WTC11 (cell line): ENCODE measurements at regions not wholly inside any gene's neighbourhood (a gene's known extent, or its start where the extent isn't known, plus 50 kb on each side); places are given as distances from the start of the nearest gene placed in this dataset.

Experiments
- ATAC-seq: fragments of 200-7000 bp; cut with Tn5 transposase; 2 replicates; pipeline ENCODE4 v1.10.0; 2021; ENCODE audit warnings: mild to moderate bottlenecking, moderate library complexity
- CTCF ChIA-PET: fragments of 300-600 bp; sonication (Branson Sonifier 250); formaldehyde crosslinking; loops from one replicate; lab custom pipeline; 2021; ENCODE audit warnings: antibody characterized with exemption; lab: Charles Lee
- POLR2A ChIA-PET: fragments of 350-600 bp; sonication (Branson Sonifier 250); formaldehyde crosslinking; loops from one replicate; lab custom pipeline; 2021; ENCODE audit warnings: antibody characterized with exemption; lab: Charles Lee
- DNase-seq: peaks from one replicate; pipeline ENCODE4 v3.0.0; 2021; ENCODE audit warnings: low spot score
- H3K27ac Mint-ChIP-seq: 2 replicates; pipeline ENCODE4 v1.8.0; 2021; ENCODE audit warnings: mixed read lengths
- H3K27me3 Mint-ChIP-seq: 2 replicates; pipeline ENCODE4 v1.8.0; 2021; ENCODE audit warnings: low read depth, mild to moderate bottlenecking, moderate library complexity, mixed read lengths
- H3K36me3 Mint-ChIP-seq: 2 replicates; pipeline ENCODE4 v1.8.0; 2021; ENCODE audit warnings: mixed read lengths
- H3K4me1 Mint-ChIP-seq: 2 replicates; pipeline ENCODE4 v1.8.0; 2022; ENCODE audit warnings: mixed read lengths
- H3K4me3 Mint-ChIP-seq: 2 replicates; pipeline ENCODE4 v1.8.0; 2021; ENCODE audit warnings: mild to moderate bottlenecking, moderate library complexity, mixed read lengths
- H3K9me3 Mint-ChIP-seq: 2 replicates; pipeline ENCODE4 v1.8.0; 2021; ENCODE audit warnings: mixed read lengths
- AFF4 ChIP-seq: sonication (generic); formaldehyde crosslinking; IDR thresholded peaks from 2 replicates; pipeline ENCODE4 v1.8.1; 2023; ENCODE audit warnings: mild to moderate bottlenecking, missing genetic modification reagents, borderline replicate concordance
- ATF1 ChIP-seq: sonication (generic); formaldehyde crosslinking; IDR thresholded peaks from 2 replicates; pipeline ENCODE4 v1.8.1; 2023; ENCODE audit warnings: mild to moderate bottlenecking, moderate library complexity, missing genetic modification reagents
- ATF2 ChIP-seq: sonication (generic); formaldehyde crosslinking; IDR thresholded peaks from 2 replicates; pipeline ENCODE4 v1.8.1; 2022; ENCODE audit warnings: low read depth, missing genetic modification reagents, borderline replicate concordance
- E2F1 ChIP-seq: sonication (generic); formaldehyde crosslinking; IDR thresholded peaks from 2 replicates; pipeline ENCODE4 v1.8.0; 2022; ENCODE audit warnings: mild to moderate bottlenecking, missing genetic modification reagents
- GRHL2 ChIP-seq: fragments of 250-450 bp; sonication (Bioruptor Pico); IDR thresholded peaks from 2 replicates; pipeline ENCODE4 v1.8.0; 2022; ENCODE audit warnings: mild to moderate bottlenecking, moderate library complexity; ENCODE audit not compliant: insufficient replicate concordance, severe bottlenecking
- JAZF1 ChIP-seq: fragments of 250-450 bp; sonication (Bioruptor Pico); IDR thresholded peaks from 2 replicates; pipeline ENCODE4 v1.9.0; 2021; ENCODE audit warnings: moderate library complexity, mild to moderate bottlenecking, inconsistent platforms
- MYBL2 ChIP-seq: sonication (generic); formaldehyde crosslinking; IDR thresholded peaks from 2 replicates; pipeline ENCODE4 v1.8.1; 2023; ENCODE audit warnings: mild to moderate bottlenecking, moderate library complexity, missing genetic modification reagents
- PRRX2 ChIP-seq: fragments of 250-450 bp; sonication (Bioruptor Pico); IDR thresholded peaks from 2 replicates; pipeline ENCODE4 v1.8.0; 2021; ENCODE audit warnings: mild to moderate bottlenecking
- RELA ChIP-seq: sonication (generic); formaldehyde crosslinking; IDR thresholded peaks from 2 replicates; pipeline ENCODE4 v1.8.1; 2022; ENCODE audit warnings: missing genetic modification reagents, mild to moderate bottlenecking, borderline replicate concordance
- SMAD4 ChIP-seq: sonication (generic); formaldehyde crosslinking; IDR thresholded peaks from 2 replicates; pipeline ENCODE4 v1.8.0; 2022; ENCODE audit warnings: mild to moderate bottlenecking, missing genetic modification reagents
- TCF7 ChIP-seq: sonication (generic); formaldehyde crosslinking; IDR thresholded peaks from 2 replicates; pipeline ENCODE4 v1.8.0; 2022; ENCODE audit warnings: mild to moderate bottlenecking, low read depth, missing genetic modification reagents, moderate library complexity
- ZNF317 ChIP-seq: sonication (generic); formaldehyde crosslinking; IDR thresholded peaks from 2 replicates; pipeline ENCODE4 v1.8.1; 2023; ENCODE audit warnings: low read depth, mild to moderate bottlenecking, moderate library complexity, missing genetic modification reagents, borderline replicate concordance
- ZNF416 ChIP-seq: fragments of 250-450 bp; sonication (Bioruptor Pico); IDR thresholded peaks from 2 replicates; pipeline ENCODE4 v1.9.0; 2021; ENCODE audit warnings: mild to moderate bottlenecking, inconsistent platforms
- ZNF512 ChIP-seq: sonication (generic); formaldehyde crosslinking; IDR thresholded peaks from 2 replicates; pipeline ENCODE4 v1.8.1; 2022; ENCODE audit warnings: missing genetic modification reagents, borderline replicate concordance
- TF ChIP-seq, protein P1 (sequence below): fragments of 250-450 bp; sonication (Bioruptor Pico); IDR thresholded peaks from 2 replicates; pipeline ENCODE4 v1.9.0; 2021; ENCODE audit warnings: mild to moderate bottlenecking
- TF ChIP-seq, protein P2 (sequence below): sonication (generic); formaldehyde crosslinking; conservative IDR thresholded peaks from 2 replicates; pipeline ENCODE4 v1.8.1; 2023; ENCODE audit warnings: mild to moderate bottlenecking, low read depth, missing genetic modification reagents, moderate library complexity
- TF ChIP-seq, protein P3 (sequence below): sonication (generic); formaldehyde crosslinking; IDR thresholded peaks from 2 replicates; pipeline ENCODE4 v1.8.1; 2023; ENCODE audit warnings: mild to moderate bottlenecking, missing genetic modification reagents

- no peak for TF ChIP-seq SMAD4 (CRISPR knock-in tag)
Observed at GRCh38 chr4:123244137-123244536, 152.5 kb upstream of the SPRY1 start (continued).

DNA sequence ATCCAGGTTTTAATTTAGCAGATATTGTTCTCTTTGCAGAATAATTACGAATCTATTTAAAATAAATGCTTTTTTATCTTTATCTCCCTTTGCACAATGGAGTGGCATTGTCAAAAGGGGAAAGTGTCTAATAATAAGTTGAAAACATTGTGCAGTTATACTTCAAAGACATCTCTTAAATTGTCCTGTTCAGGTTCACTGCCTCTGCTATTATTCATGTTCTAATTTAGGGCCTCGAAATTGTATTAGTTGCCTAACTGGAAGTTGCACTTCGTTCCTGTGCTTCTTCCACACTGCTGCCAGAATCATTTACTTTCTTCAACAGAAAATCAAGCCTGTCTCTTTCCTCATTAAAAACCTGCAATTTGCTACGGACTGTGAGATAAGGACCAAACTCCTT is 150.5 kb upstream of the SPRY1 start:
- H3K4me3 Mint-ChIP-seq: no peak overlapping the region
- H3K4me1 Mint-ChIP-seq: 0 out of 2 replicates have a peak, but pooled peaks cover 4% of the 10 kb centered on the region
- ChIA-PET POLR2A (no interaction called here), CTCF (no interaction called here)
- ATAC-seq: no peak
- H3K36me3 Mint-ChIP-seq: no peaks in the 10 kb centered on the region
- no peaks in the 10 kb centered on the region for H3K27me3 Mint-ChIP-seq
- TF ChIP-seq ZNF512 (CRISPR knock-in tag): no peak
- no peak for TF ChIP-seq ZNF416
- no peak for TF ChIP-seq JAZF1 (CRISPR knock-in tag)
- no peak for TF ChIP-seq ZNF317
- no peak for TF ChIP-seq AFF4 (CRISPR knock-in tag)
- no peak for TF ChIP-seq TCF7 (CRISPR knock-in tag)
- TF ChIP-seq, protein P1, sequence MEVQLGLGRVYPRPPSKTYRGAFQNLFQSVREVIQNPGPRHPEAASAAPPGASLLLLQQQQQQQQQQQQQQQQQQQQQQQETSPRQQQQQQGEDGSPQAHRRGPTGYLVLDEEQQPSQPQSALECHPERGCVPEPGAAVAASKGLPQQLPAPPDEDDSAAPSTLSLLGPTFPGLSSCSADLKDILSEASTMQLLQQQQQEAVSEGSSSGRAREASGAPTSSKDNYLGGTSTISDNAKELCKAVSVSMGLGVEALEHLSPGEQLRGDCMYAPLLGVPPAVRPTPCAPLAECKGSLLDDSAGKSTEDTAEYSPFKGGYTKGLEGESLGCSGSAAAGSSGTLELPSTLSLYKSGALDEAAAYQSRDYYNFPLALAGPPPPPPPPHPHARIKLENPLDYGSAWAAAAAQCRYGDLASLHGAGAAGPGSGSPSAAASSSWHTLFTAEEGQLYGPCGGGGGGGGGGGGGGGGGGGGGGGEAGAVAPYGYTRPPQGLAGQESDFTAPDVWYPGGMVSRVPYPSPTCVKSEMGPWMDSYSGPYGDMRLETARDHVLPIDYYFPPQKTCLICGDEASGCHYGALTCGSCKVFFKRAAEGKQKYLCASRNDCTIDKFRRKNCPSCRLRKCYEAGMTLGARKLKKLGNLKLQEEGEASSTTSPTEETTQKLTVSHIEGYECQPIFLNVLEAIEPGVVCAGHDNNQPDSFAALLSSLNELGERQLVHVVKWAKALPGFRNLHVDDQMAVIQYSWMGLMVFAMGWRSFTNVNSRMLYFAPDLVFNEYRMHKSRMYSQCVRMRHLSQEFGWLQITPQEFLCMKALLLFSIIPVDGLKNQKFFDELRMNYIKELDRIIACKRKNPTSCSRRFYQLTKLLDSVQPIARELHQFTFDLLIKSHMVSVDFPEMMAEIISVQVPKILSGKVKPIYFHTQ (CRISPR knock-in tag): no peak
- TF ChIP-seq PRRX2 (CRISPR knock-in tag): no peak
- TF ChIP-seq GRHL2 (CRISPR knock-in tag): no peak
- TF ChIP-seq MYBL2 (CRISPR knock-in tag): no peak
- TF ChIP-seq, protein P2, sequence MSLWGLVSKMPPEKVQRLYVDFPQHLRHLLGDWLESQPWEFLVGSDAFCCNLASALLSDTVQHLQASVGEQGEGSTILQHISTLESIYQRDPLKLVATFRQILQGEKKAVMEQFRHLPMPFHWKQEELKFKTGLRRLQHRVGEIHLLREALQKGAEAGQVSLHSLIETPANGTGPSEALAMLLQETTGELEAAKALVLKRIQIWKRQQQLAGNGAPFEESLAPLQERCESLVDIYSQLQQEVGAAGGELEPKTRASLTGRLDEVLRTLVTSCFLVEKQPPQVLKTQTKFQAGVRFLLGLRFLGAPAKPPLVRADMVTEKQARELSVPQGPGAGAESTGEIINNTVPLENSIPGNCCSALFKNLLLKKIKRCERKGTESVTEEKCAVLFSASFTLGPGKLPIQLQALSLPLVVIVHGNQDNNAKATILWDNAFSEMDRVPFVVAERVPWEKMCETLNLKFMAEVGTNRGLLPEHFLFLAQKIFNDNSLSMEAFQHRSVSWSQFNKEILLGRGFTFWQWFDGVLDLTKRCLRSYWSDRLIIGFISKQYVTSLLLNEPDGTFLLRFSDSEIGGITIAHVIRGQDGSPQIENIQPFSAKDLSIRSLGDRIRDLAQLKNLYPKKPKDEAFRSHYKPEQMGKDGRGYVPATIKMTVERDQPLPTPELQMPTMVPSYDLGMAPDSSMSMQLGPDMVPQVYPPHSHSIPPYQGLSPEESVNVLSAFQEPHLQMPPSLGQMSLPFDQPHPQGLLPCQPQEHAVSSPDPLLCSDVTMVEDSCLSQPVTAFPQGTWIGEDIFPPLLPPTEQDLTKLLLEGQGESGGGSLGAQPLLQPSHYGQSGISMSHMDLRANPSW (CRISPR knock-in tag): no peak
- no peak for TF ChIP-seq E2F1 (CRISPR knock-in tag)
- TF ChIP-seq ATF2 (CRISPR knock-in tag): no peak
- no peak for TF ChIP-seq RELA (CRISPR knock-in tag)
- TF ChIP-seq, protein P3, sequence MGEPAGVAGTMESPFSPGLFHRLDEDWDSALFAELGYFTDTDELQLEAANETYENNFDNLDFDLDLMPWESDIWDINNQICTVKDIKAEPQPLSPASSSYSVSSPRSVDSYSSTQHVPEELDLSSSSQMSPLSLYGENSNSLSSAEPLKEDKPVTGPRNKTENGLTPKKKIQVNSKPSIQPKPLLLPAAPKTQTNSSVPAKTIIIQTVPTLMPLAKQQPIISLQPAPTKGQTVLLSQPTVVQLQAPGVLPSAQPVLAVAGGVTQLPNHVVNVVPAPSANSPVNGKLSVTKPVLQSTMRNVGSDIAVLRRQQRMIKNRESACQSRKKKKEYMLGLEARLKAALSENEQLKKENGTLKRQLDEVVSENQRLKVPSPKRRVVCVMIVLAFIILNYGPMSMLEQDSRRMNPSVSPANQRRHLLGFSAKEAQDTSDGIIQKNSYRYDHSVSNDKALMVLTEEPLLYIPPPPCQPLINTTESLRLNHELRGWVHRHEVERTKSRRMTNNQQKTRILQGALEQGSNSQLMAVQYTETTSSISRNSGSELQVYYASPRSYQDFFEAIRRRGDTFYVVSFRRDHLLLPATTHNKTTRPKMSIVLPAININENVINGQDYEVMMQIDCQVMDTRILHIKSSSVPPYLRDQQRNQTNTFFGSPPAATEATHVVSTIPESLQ (CRISPR knock-in tag): no peak
- no peak for TF ChIP-seq ATF1 (CRISPR knock-in tag)
- H3K27ac Mint-ChIP-seq: no peak overlapping the region; the same call in 1 of the 2 replicates
- DNase-seq: no peak
- H3K9me3 Mint-ChIP-seq: peaks cover 19% of the 10 kb centered on the region
